GM18508 (cell line): ENCODE measurements at regions not wholly inside any gene's neighbourhood (a gene's known extent, or its start where the extent isn't known, plus 50 kb on each side); places are given as distances from the start of the nearest gene placed in this dataset.

Experiments used
- ATAC-seq: cut with Tn5 transposase; IDR thresholded peaks from one replicate; pipeline ENCODE4 v1.9.1; 2021; ENCODE audit warnings: moderate number of reproducible peaks; ENCODE audit not compliant: insufficient read depth, unreplicated experiment

GRCh38 chr1:221149111-221149510, 269.9 kb downstream of the HLX start:
- ATAC-seq: no peak

- no peak for ATAC-seq
Measured at GRCh38 chr1:221149555-221150075, 270.4 kb downstream of the HLX start.

GRCh38 chr1:221150996-221151395, 271.8 kb downstream of the HLX start:
- no peak for ATAC-seq

GRCh38 chr1:221154932-221155331, 275.7 kb downstream of the HLX start:
- ATAC-seq: no peak

- ATAC-seq: peak; percentile 89
Measured at GRCh38 chr1:221157026-221157761, 278.0 kb downstream of the HLX start.

GRCh38 chr1:221159608-221160007, 280.4 kb downstream of the HLX start:
- ATAC-seq: no peak

GRCh38 chr1:221161571-221162041, 282.4 kb downstream of the HLX start:
- no peak for ATAC-seq

- ATAC-seq: no peak
Measured at GRCh38 chr1:221162352-221162751, 283.1 kb downstream of the HLX start.

- ATAC-seq: no peak
Measured at GRCh38 chr1:221162939-221163338, 283.7 kb downstream of the HLX start.

GRCh38 chr1:221164029-221164428, 284.8 kb downstream of the HLX start:
- no peak for ATAC-seq

GRCh38 chr1:221164951-221165838, 286.0 kb downstream of the HLX start:
- ATAC-seq: no peak

- no peak for ATAC-seq
Measured at GRCh38 chr1:221165839-221166500, 286.7 kb downstream of the HLX start.

GRCh38 chr1:221166559-221167318, 287.5 kb downstream of the HLX start:
- ATAC-seq: peak; percentile 77

- ATAC-seq: no peak
Measured at GRCh38 chr1:221169447-221169889, 290.2 kb downstream of the HLX start.

GRCh38 chr1:221170171-221170570, 290.9 kb downstream of the HLX start:
- no peak for ATAC-seq

GRCh38 chr1:221171768-221172167, 292.5 kb downstream of the HLX start:
- no peak for ATAC-seq

- no peak for ATAC-seq
Measured at GRCh38 chr1:221172841-221173240, 293.6 kb downstream of the HLX start.

- no peak for ATAC-seq
Measured at GRCh38 chr1:221174330-221174993, 295.2 kb downstream of the HLX start.

- no peak for ATAC-seq
Measured at GRCh38 chr1:221175249-221175648, 296.0 kb downstream of the HLX start.
